NOMO-1 treated with DMSO at 0.1 percent for 48 hours (cell line): ENCODE measurements at regions not wholly inside any gene's neighbourhood (a gene's known extent, or its start where the extent isn't known, plus 50 kb on each side); places are given as distances from the start of the nearest gene placed in this dataset.
A peak's percentile ranks its signal among the peaks of the same experiment; 100 is the strongest.

Experiments
- DNase-seq: peaks from one replicate; lab custom pipeline; 2025; ENCODE audit not compliant: unreplicated experiment; lab: John Stamatoyannopoulos, UW

- DNase-seq: no peak
Measured at GRCh38 chr5:142478113-142478512, 153.3 kb upstream of the SPRY4 start.

- no peak for DNase-seq
Measured at GRCh38 chr5:142475102-142475513, 150.3 kb upstream of the SPRY4 start.

GRCh38 chr5:142474431-142475094 is 149.7 kb upstream of the SPRY4 start:
- no peak for DNase-seq

- DNase-seq: no peak
Measured at GRCh38 chr5:142473038-142473437, 148.2 kb upstream of the SPRY4 start.

- peak; percentile 52 for DNase-seq
Measured at GRCh38 chr5:142472306-142472951, 147.6 kb upstream of the SPRY4 start.

- DNase-seq: no peak
Measured at GRCh38 chr5:142466195-142466971, 141.6 kb upstream of the SPRY4 start.

GRCh38 chr5:142465476-142465875 is 140.7 kb upstream of the SPRY4 start:
- DNase-seq: no peak

GRCh38 chr5:142463904-142464303 is 139.1 kb upstream of the SPRY4 start:
- DNase-seq: no peak

- no peak for DNase-seq
Measured at GRCh38 chr5:142461028-142461590, 136.3 kb upstream of the SPRY4 start.

GRCh38 chr5:142459209-142459608 is 134.4 kb upstream of the SPRY4 start:
- DNase-seq: no peak

- DNase-seq: peak; percentile 61
Measured at GRCh38 chr5:142455856-142456255, 131.0 kb upstream of the SPRY4 start.

GRCh38 chr5:142453932-142454331 is 129.1 kb upstream of the SPRY4 start:
- no peak for DNase-seq

- no peak for DNase-seq
Measured at GRCh38 chr5:142450419-142450818, 125.6 kb upstream of the SPRY4 start.

- no peak for DNase-seq
Measured at GRCh38 chr5:142447887-142448286, 123.1 kb upstream of the SPRY4 start.

- no peak for DNase-seq
Measured at GRCh38 chr5:142446960-142447279, 122.1 kb upstream of the SPRY4 start.

GRCh38 chr5:142446131-142446959 is 121.5 kb upstream of the SPRY4 start:
- DNase-seq: no peak

- no peak for DNase-seq
Measured at GRCh38 chr5:142445266-142445665, 120.4 kb upstream of the SPRY4 start.

- DNase-seq: no peak
Measured at GRCh38 chr5:142441616-142442015, 116.8 kb upstream of the SPRY4 start.

GRCh38 chr5:142439207-142439860 is 114.5 kb upstream of the SPRY4 start:
- no peak for DNase-seq

GRCh38 chr5:142438573-142438972 is 113.8 kb upstream of the SPRY4 start:
- no peak for DNase-seq

- no peak for DNase-seq
Measured at GRCh38 chr5:142437563-142437962, 112.7 kb upstream of the SPRY4 start.
